Sigmoid colon (tissue), 6 donors: ENCODE measurements at regions not wholly inside any gene's neighbourhood (a gene's known extent, or its start where the extent isn't known, plus 50 kb on each side); places are given as distances from the start of the nearest gene placed in this dataset.

ENCODE experiments used
- DNase-seq: peaks from one replicate; pipeline ENCODE4 v3.0.0-alpha.2; 2019
- H3K27ac ChIP-seq, 4 donors: fragments of 200-600 bp; sonication (generic); one replicate each; pipeline ENCODE4 v1.5.1; 2016 to 2019; ENCODE audit warnings: mild to moderate bottlenecking in 1 of 4
- H3K27me3 ChIP-seq, 3 donors: fragments of 200-600 bp; sonication (generic); one replicate each; pipeline ENCODE4 v1.5.1; 2019; ENCODE audit warnings: mild to moderate bottlenecking in 1 of 3
- H3K36me3 ChIP-seq, 4 donors: fragments of 200-600 bp; sonication (generic); one replicate each; pipeline ENCODE4 v1.5.1; 2016 to 2019
- H3K4me1 ChIP-seq, 4 donors: fragments of 200-600 bp; sonication (generic); one replicate each; pipeline ENCODE4 v1.5.1; 2017 to 2019
- H3K4me3 ChIP-seq, 4 donors: fragments of 200-600 bp; sonication (generic); one replicate each; pipeline ENCODE4 v1.5.1; 2017 to 2019; ENCODE audit warnings: mild to moderate bottlenecking in 2 of 4, moderate library complexity in 1 of 4
- H3K9me3 ChIP-seq, 4 donors: fragments of 200-600 bp in 3 of 4; sonication (generic) in 3 of 4; one replicate each; pipeline versions ENCODE4 v1.5.1 to v1.6.1; 2013 to 2019
- CTCF ChIP-seq, 4 experiments: fragments of 450-650 bp in 3 of 4; fragments of 200-600 bp in 1 of 4; IDR thresholded peaks; one replicate each; pipeline ENCODE4 v1.5.1; 2016 to 2019; ENCODE audit warnings: antibody characterized with exemption in 4 of 4, mild to moderate bottlenecking in 3 of 4, moderate library complexity in 2 of 4
- EP300 ChIP-seq, 4 donors: sonication (generic); formaldehyde crosslinking; IDR thresholded peaks; one replicate each; pipeline ENCODE4 v1.6.1; 2017; ENCODE audit warnings: antibody characterized with exemption in 4 of 4
- POLR2A ChIP-seq, 2 donors: fragments of 450-650 bp; IDR thresholded peaks; one replicate each; pipeline ENCODE4 v1.6.1; 2016; ENCODE audit warnings: antibody characterized with exemption in 2 of 2, mild to moderate bottlenecking in 2 of 2, moderate library complexity in 2 of 2
- POLR2AphosphoS5 ChIP-seq, 4 donors: sonication (generic); formaldehyde crosslinking; IDR thresholded peaks; one replicate each; pipeline ENCODE4 v1.6.1; 2017; ENCODE audit warnings: antibody characterized with exemption in 4 of 4
- WGBS, 2 donors: extraction: QIAGEN DNeasy Blood & Tissue Kit; methylation state at CpG; one replicate each; pipeline ENCODE4 v1.1.7; 2013; 5-methylcytosine and 5-hydroxymethylcytosine counted together
- intact Hi-C: fragments of 100-400 bp; cut with DNase I; formaldehyde crosslinking; loops from one replicate; pipeline ENCODE4 v1.15.1; 2023
- donor health status: healthy with polysubstance abuse.
- donor health status: healthy.

- Histone ChIP-seq H3K27me3 (no peaks in the 10 kb centered on the region), H3K4me1 (peaks cover 0 to 20% (median 7%) of the 10 kb centered on the region in 4 donors), H3K4me3 (no peak overlapping the region), H3K27ac (no peak overlapping the region), H3K9me3 (no peaks in the 10 kb centered on the region), H3K36me3 (no peaks in the 10 kb centered on the region)
- 67 to 73% methylated on average over 3 of the region's 3 CpGs for WGBS, 2 donors
- intact Hi-C loops, result loop anchor here (10.0 kb wide), 1 partner anchor 87 kb away; no protein-coding TSS in a partner anchor
- DNase-seq, result no peak
- TF ChIP-seq POLR2AphosphoS5 (IDR thresholded peaks at IDR 0.05) (no peak), CTCF (IDR thresholded peaks at IDR 0.05) (no peak), POLR2A (IDR thresholded peaks at IDR 0.05) (no peak), EP300 (IDR thresholded peaks at IDR 0.05) (no peak)
These were observed 479.5 kb upstream of the TNC start for GRCh38 chr9:115597330-115597895.

DNA sequence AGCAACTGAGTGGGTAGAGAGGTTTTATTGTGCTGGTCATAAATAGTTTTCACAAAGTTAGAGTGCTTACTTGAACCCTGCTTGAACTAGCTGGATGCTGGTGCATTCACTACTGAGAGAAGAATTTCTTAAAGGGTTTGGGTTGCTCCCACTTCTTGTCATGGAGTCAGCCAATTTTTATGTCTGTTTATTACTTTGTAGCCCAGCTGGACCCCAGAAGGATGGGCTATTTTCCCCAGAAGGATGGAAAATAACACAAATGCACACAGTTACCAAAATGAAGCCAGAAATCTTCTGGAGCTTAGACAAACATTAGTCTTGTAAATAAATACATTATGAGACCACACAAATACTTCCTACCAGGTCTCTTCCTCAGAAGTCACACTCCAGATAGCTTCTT is 480.8 kb upstream of the TNC start:
- TF ChIP-seq POLR2A (IDR thresholded peaks at IDR 0.05) (no peak), POLR2AphosphoS5 (IDR thresholded peaks at IDR 0.05) (no peak), CTCF (IDR thresholded peaks at IDR 0.05) (no peak), EP300 (IDR thresholded peaks at IDR 0.05) (no peak)
- H3K27ac ChIP-seq, result no peak overlapping the region
- intact Hi-C loops, result loop anchor here (10.0 kb wide), 1 partner anchor 86 kb away; no protein-coding TSS in a partner anchor

DNA sequence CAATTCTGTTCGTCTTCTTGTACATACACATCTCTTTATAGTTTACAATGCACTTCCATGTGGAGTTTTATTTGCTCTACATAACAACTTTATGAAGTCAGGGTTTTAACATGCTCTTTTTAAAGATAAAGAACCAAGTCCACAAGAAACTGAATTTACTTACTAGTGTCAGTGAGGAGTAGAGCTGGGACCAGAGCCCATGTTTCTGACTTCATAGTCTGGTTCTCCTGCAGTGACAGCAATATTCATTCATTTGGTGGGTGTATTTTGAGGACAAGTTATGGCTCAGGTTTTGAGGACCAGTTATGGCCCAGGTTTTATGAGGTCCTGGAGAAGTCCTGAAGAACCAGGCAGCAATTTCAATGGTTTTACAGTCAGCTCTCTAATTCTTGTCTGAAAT is 481.9 kb upstream of the TNC start:
- no peaks in the 10 kb centered on the region for H3K27me3 ChIP-seq
- H3K4me1 ChIP-seq, result peaks cover 0 to 7% (median 0%) of the 10 kb centered on the region in 4 donors
- DNase-seq, result no peak
- H3K4me3 ChIP-seq, result no peak overlapping the region
- no peak overlapping the region for H3K27ac ChIP-seq
- intact Hi-C loops, result loop anchor here (10.0 kb wide), 1 partner anchor 85 kb away; no protein-coding TSS in a partner anchor
- 21 to 49% methylated on average over 1 of the region's 1 CpG for WGBS, 2 donors
- H3K36me3 ChIP-seq, result no peaks in the 10 kb centered on the region
- TF ChIP-seq EP300 (IDR thresholded peaks at IDR 0.05) (no peak), POLR2A (IDR thresholded peaks at IDR 0.05) (no peak), CTCF (IDR thresholded peaks at IDR 0.05) (no peak), POLR2AphosphoS5 (IDR thresholded peaks at IDR 0.05) (no peak)
- H3K9me3 ChIP-seq, result no peaks in the 10 kb centered on the region

More for the DNA sequence above, 480.8 kb upstream of the TNC start:
- H3K4me3 ChIP-seq, result no peak overlapping the region
- no peak for DNase-seq
- no peaks in the 10 kb centered on the region for H3K27me3 ChIP-seq
- H3K4me1 ChIP-seq, result peaks cover 0 to 15% (median 5%) of the 10 kb centered on the region in 4 donors
- H3K9me3 ChIP-seq, result no peaks in the 10 kb centered on the region
- no peaks in the 10 kb centered on the region for H3K36me3 ChIP-seq

DNA sequence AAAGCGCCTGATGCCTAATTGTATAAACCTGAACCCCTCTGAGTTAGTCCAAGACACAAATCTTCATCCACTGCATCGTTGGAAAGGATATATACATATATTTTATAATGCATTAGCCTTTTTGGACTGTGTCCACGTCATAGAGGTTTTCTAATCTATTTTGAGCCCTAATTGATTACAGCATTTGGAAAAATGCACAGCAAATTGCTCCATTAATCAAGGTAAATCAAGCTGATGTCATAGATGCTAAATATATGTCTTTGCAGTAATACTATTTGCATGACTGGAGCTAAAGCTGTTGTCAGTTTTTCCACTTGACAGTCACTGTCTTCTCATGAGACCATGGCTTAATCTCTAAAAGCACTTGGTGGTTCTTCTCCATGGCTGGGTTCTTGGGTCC is 483.5 kb upstream of the TNC start:
- Histone ChIP-seq H3K4me1 (peaks cover 0 to 7% (median 0%) of the 10 kb centered on the region in 4 donors), H3K4me3 (no peak overlapping the region), H3K36me3 (no peaks in the 10 kb centered on the region), H3K27me3 (no peaks in the 10 kb centered on the region), H3K9me3 (no peaks in the 10 kb centered on the region), H3K27ac (no peak overlapping the region)
- no peak for DNase-seq
- no peak for TF ChIP-seq CTCF (IDR thresholded peaks at IDR 0.05)
- no peak for TF ChIP-seq EP300 (IDR thresholded peaks at IDR 0.05)
- TF ChIP-seq POLR2A (IDR thresholded peaks at IDR 0.05), result no peak
- no peak for TF ChIP-seq POLR2AphosphoS5 (IDR thresholded peaks at IDR 0.05)
- intact Hi-C loops, result no loop called here
- 68 to 83% methylated on average over 3 of the region's 3 CpGs for WGBS, 2 donors
